Gastrocnemius medialis (tissue), 4 donors: ENCODE measurements at regions not wholly inside any gene's neighbourhood (a gene's known extent, or its start where the extent isn't known, plus 50 kb on each side); places are given as distances from the start of the nearest gene placed in this dataset.

Source experiments
- POLR2A ChIP-seq, 2 donors: fragments of 450-650 bp; IDR thresholded peaks; one replicate each; pipeline ENCODE4 v1.6.1; 2017; ENCODE audit warnings: antibody characterized with exemption in 2 of 2, mild to moderate bottlenecking in 2 of 2, moderate library complexity in 2 of 2
- TF ChIP-seq, protein P1 (sequence below), 5 experiments: fragments of 450-650 bp in 3 of 5; fragments of 200-600 bp in 2 of 5; sonication (generic) in 2 of 5; IDR thresholded peaks in 4 of 5; conservative IDR thresholded peaks in 1 of 5; 1 replicate in 4 of 5; 2 replicates in 1 of 5; pipeline ENCODE4 v1.5.1; 2016 to 2019; ENCODE audit warnings: antibody characterized with exemption in 5 of 5, mild to moderate bottlenecking in 3 of 5, moderate library complexity in 3 of 5

DNA sequence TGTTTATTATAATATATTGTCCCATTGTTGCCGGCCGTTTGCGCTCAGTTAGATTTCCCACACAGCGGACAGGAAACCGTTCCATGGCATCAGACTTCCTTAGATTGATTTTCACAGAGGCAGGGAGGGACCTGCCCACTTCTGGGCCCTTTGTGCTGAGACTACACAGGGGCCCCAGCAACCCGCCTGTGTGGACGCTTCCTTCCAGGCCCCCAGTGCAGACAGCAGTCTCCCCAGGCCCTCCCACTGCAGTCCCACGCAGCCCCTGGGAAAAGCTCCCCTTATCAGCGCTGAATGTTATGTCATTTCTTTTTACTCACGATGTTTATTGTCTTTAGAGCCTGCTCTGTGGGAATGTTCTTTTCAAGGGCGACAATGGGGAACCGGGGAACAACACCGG is 351.7 kb upstream of the ARGLU1 start:
- TF ChIP-seq, protein P1, sequence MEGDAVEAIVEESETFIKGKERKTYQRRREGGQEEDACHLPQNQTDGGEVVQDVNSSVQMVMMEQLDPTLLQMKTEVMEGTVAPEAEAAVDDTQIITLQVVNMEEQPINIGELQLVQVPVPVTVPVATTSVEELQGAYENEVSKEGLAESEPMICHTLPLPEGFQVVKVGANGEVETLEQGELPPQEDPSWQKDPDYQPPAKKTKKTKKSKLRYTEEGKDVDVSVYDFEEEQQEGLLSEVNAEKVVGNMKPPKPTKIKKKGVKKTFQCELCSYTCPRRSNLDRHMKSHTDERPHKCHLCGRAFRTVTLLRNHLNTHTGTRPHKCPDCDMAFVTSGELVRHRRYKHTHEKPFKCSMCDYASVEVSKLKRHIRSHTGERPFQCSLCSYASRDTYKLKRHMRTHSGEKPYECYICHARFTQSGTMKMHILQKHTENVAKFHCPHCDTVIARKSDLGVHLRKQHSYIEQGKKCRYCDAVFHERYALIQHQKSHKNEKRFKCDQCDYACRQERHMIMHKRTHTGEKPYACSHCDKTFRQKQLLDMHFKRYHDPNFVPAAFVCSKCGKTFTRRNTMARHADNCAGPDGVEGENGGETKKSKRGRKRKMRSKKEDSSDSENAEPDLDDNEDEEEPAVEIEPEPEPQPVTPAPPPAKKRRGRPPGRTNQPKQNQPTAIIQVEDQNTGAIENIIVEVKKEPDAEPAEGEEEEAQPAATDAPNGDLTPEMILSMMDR (IDR thresholded peaks at IDR 0.05 in 4 of 5, conservative IDR thresholded peaks at IDR 0.05 in 1 of 5): no peak
- TF ChIP-seq POLR2A (IDR thresholded peaks at IDR 0.05): no peak
